Endodermal cell (in vitro differentiated cells): ENCODE measurements at regions not wholly inside any gene's neighbourhood (a gene's known extent, or its start where the extent isn't known, plus 50 kb on each side); places are given as distances from the start of the nearest gene placed in this dataset.

Experiments
- DNase-seq: peaks from one replicate; pipeline ENCODE4 v3.0.0-alpha.2; 2017
- H3K27ac ChIP-seq: 2 replicates; pipeline ENCODE4 v1.5.1; 2013; ENCODE audit warnings: mild to moderate bottlenecking, low read depth, low read length, moderate library complexity
- H3K27me3 ChIP-seq: 2 replicates; pipeline ENCODE4 v1.6.1; 2013; ENCODE audit warnings: mild to moderate bottlenecking, low read length, moderate library complexity; ENCODE audit not compliant: insufficient read depth, control insufficient read depth, poor library complexity, severe bottlenecking
- H3K36me3 ChIP-seq: 2 replicates; pipeline ENCODE4 v1.7.0; 2013; ENCODE audit warnings: mild to moderate bottlenecking, low read length, moderate library complexity; ENCODE audit not compliant: control insufficient read depth, insufficient read depth
- H3K4me1 ChIP-seq: one replicate; pipeline ENCODE4 v1.7.0; 2013; ENCODE audit warnings: low read length; ENCODE audit not compliant: control insufficient read depth, insufficient read depth
- H3K4me3 ChIP-seq: 2 replicates; pipeline ENCODE4 v1.5.1; 2013; ENCODE audit warnings: mild to moderate bottlenecking, low read length, moderate library complexity
- H3K9ac ChIP-seq: 2 replicates; pipeline ENCODE4 v1.6.1; 2013; ENCODE audit warnings: mild to moderate bottlenecking, low read length, moderate library complexity; ENCODE audit not compliant: poor library complexity, severe bottlenecking; ENCODE audit errors: extremely low read depth
- H3K9me3 ChIP-seq: 2 replicates; pipeline ENCODE4 v1.6.1; 2013; ENCODE audit warnings: mild to moderate bottlenecking, low read length, moderate library complexity; ENCODE audit not compliant: control insufficient read depth
- H3K27ac Mint-ChIP-seq: 2 replicates; pipeline ENCODE4 v1.8.0; 2020; ENCODE audit warnings: mixed read lengths
- H3K27me3 Mint-ChIP-seq: 2 replicates; pipeline ENCODE4 v1.8.0; 2021; ENCODE audit warnings: mild to moderate bottlenecking, mixed read lengths; ENCODE audit not compliant: insufficient read depth
- H3K36me3 Mint-ChIP-seq: 2 replicates; pipeline ENCODE4 v1.8.0; 2020; ENCODE audit warnings: low read depth, mixed read lengths
- H3K4me1 Mint-ChIP-seq: 2 replicates; pipeline ENCODE4 v1.8.0; 2020; ENCODE audit warnings: mixed read lengths
- H3K4me3 Mint-ChIP-seq: 2 replicates; pipeline ENCODE4 v1.8.0; 2020; ENCODE audit warnings: mild to moderate bottlenecking, moderate library complexity, mixed read lengths
- H3K9me3 Mint-ChIP-seq: 2 replicates; pipeline ENCODE4 v1.8.0; 2020; ENCODE audit warnings: mild to moderate bottlenecking, mixed read lengths
- CTCF ChIP-seq: fragments of 200-600 bp; sonication (generic); conservative IDR thresholded peaks from 2 replicates; pipeline ENCODE4 v1.5.0; 2021; ENCODE audit warnings: antibody characterized with exemption, mild to moderate bottlenecking
- WGBS, 2 experiments: methylation state at CpG; one replicate each; pipeline versions ENCODE4 v1.1.5 to v1.1.7; 2013; ENCODE audit warnings: missing lambda C conversion rate in 2 of 2, mixed read lengths in 1 of 2; ENCODE audit not compliant: insufficient coverage in 1 of 2, insufficient read length in 1 of 2; 5-methylcytosine and 5-hydroxymethylcytosine counted together

- H3K36me3 Mint-ChIP-seq: no peaks in the 10 kb centered on the region
Measured at GRCh38 chr14:30162066-30162465, 234.4 kb upstream of the PRKD1 start.

GRCh38 chr14:30165255-30165654 lies 237.6 kb upstream of the PRKD1 start:
- no peaks in the 10 kb centered on the region for H3K36me3 ChIP-seq
- H3K4me3 ChIP-seq: no peak overlapping the region
- DNase-seq: no peak
- Mint-ChIP-seq H3K9me3 (peaks cover 24% of the 10 kb centered on the region), H3K27me3 (peaks cover 15% of the 10 kb centered on the region), H3K4me3 (no peak overlapping the region), H3K4me1 (no peaks in the 10 kb centered on the region), H3K27ac (no peak overlapping the region), H3K36me3 (no peaks in the 10 kb centered on the region)
- H3K27ac ChIP-seq: no peak overlapping the region
- no peak overlapping the region for H3K9ac ChIP-seq
- TF ChIP-seq CTCF: no peak
- no peaks in the 10 kb centered on the region for H3K27me3 ChIP-seq
- 92% methylated on average over 2 of the region's 2 CpGs; no CpG with 5 or more reads in 1 of the 2 experiments for WGBS, 2 experiments
- H3K4me1 ChIP-seq: no peaks in the 10 kb centered on the region
- peaks cover 15% of the 10 kb centered on the region for H3K9me3 ChIP-seq

More at GRCh38 chr14:30162066-30162465, 234.4 kb upstream of the PRKD1 start:
- H3K9ac ChIP-seq: no peak overlapping the region
- 82 to 100% methylated on average over 1 of the region's 1 CpG for WGBS, 2 experiments
- H3K27me3 ChIP-seq: no peaks in the 10 kb centered on the region
- peaks cover 8% of the 10 kb centered on the region for H3K4me1 Mint-ChIP-seq
- H3K36me3 ChIP-seq: no peaks in the 10 kb centered on the region
- no peak for DNase-seq
- no peaks in the 10 kb centered on the region for H3K4me1 ChIP-seq
- H3K27ac ChIP-seq: no peak overlapping the region
- H3K27me3 Mint-ChIP-seq: peaks cover 22% of the 10 kb centered on the region
- no peak overlapping the region for H3K4me3 ChIP-seq
- H3K27ac Mint-ChIP-seq: no peak overlapping the region
- H3K4me3 Mint-ChIP-seq: no peak overlapping the region
- H3K9me3 ChIP-seq: no peaks in the 10 kb centered on the region
- H3K9me3 Mint-ChIP-seq: no peaks in the 10 kb centered on the region
- TF ChIP-seq CTCF: no peak

GRCh38 chr14:30177781-30178180 lies 250.1 kb upstream of the PRKD1 start:
- no peak for DNase-seq
- no peaks in the 10 kb centered on the region for H3K36me3 Mint-ChIP-seq
- TF ChIP-seq CTCF: no peak
- Histone ChIP-seq H3K27me3 (no peaks in the 10 kb centered on the region), H3K4me3 (no peak overlapping the region), H3K9ac (no peak overlapping the region), H3K36me3 (no peaks in the 10 kb centered on the region), H3K4me1 (no peaks in the 10 kb centered on the region), H3K27ac (no peak overlapping the region), H3K9me3 (no peaks in the 10 kb centered on the region)
- no peaks in the 10 kb centered on the region for H3K4me1 Mint-ChIP-seq
- H3K4me3 Mint-ChIP-seq: no peak overlapping the region
- H3K9me3 Mint-ChIP-seq: peaks cover 5% of the 10 kb centered on the region
- no peak overlapping the region for H3K27ac Mint-ChIP-seq
- H3K27me3 Mint-ChIP-seq: peaks cover 5% of the 10 kb centered on the region
- WGBS, 2 experiments: 92 to 100% methylated on average over 1 of the region's 1 CpG
